GM04504 (cell line): ENCODE measurements at regions not wholly inside any gene's neighbourhood (a gene's known extent, or its start where the extent isn't known, plus 50 kb on each side); places are given as distances from the start of the nearest gene placed in this dataset.
"Not testable (repeated sequence)": the region's sequence is repeated elsewhere in the genome, so short reads cannot be mapped to it uniquely, and the experiment has no call there.

Experiments used
- DNase-seq: peaks from one replicate; pipeline ENCODE4 v3.0.0-alpha.2; 2012; ENCODE audit warnings: low read depth

DNA sequence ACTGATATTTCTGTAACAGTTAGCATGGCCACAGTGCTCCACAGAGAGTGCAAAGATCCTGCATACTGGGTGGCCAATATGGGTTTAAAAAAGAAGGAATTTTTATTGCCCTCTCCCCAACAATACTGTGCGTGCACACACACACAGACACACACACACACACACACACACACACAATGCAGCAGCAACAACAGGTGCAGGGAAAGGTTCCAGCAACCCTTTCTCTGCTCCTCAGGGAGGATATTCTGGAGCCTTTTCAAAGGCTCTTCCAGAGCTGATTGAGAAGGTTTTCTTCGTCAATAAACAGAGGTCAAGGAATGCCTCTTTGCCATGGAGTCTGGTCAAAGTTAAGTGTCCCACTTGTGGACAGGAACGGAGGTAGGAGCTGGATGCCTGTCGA lies 84.8 kb upstream of the ZFP42 start:
- no peak for DNase-seq

DNA sequence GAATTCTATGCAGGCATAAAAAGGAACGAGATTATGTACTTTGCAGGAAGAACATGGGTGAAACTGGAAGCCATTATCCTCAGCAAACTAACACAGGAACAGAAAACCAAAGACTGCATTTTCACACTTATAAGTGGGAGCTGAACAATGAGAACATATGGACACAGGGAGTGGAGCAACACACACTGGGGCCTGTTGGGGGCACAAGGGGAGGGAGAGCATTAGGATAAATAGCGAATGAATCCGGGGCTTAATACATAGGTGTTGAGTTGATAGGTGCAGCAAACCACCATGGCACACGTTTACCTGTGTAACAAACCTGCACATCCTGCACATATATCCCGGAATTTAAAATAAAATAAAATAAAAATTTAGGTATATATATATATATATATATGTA lies 80.2 kb upstream of the ZFP42 start:
- DNase-seq = not testable (repeated sequence)

DNA sequence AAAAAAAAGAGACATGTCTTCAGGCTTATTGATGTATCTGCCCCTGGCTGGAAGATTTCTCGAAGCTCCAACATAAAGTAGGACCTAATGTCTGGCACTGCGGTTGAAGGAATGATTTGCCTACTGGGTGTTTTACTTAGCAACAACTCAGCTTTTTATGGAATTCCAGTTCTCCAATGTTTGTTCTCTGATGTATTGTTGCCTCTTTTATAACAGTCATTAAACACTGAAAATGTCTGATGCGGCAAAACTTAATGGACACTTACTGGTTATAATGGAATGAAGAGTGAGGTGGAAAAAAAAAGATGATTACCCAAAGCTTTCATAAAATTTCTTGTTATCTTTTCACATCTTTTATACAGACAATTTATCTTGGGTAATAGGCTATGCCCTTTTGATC lies 75.6 kb upstream of the ZFP42 start:
- DNase-seq = no peak

DNA sequence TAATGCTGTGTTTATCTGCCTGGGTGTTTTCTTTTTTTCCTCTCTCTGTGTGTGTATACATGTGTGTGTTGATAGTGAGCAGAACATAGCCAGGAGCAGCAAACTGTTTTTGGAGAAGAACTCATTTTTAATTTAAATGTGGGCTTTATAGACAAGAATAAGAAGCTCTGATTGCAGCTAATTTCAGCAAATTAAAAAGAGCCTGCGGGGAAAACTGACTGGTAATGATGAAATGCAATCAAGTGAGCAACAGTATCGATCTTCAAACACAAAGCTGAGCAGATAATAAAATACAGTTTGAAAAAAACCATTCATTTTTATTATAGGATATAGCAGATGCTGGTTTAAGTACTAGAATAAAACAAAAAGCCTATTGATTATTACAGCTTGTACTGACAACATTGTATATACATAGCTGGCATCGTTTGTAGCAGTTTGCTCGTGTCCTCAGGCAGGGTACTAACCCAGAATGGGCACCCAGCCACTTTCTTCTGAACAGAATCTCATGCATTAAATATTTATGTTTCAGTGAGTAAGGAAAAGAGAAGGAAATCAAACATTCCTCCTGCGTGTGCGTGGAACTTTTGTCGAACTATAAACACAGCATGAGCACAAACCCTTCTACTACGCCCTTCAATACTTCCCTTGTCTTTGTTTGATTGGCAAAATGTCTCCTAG lies 73.5 kb upstream of the ZFP42 start:
- no peak for DNase-seq

DNA sequence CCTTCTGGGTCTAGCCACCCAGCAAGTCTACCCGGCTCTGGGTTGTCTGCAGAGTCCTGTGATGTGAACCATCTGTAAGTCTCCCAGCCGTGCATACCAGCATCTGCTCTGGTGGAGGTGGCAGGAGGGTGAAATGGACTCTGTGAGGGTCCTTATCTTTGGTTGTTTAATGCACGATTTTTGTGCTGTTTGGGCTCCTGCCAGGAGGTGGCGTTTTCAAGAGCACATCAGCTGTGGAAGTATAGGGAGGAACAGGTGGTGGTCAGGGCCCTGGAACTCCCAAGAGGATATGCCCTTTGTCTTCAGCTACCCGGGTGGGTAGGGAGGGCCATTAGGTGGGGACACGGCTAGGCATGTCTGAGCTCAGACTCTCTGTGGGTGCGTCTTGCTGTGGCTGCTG lies 66.5 kb upstream of the ZFP42 start:
- DNase-seq = no peak

DNA sequence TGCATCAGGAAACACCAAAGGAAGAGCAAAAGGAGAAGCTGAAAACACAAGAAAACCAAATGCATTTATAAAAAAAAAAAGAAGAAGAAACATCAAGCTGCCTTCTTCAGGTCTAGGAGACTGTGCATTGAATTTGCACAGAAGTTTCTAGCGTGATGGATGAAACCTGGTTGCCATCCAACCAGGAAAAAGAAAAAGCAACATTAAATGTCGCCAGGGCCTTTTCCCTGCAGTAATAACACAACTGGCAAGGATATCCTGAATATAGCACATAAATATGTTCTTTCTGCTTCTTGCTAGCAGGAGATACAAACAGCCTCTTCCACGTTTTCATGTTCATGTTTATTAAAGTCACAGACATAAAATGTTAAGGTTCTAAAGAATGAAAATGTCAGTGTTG lies 60.8 kb upstream of the ZFP42 start:
- DNase-seq = no peak

DNA sequence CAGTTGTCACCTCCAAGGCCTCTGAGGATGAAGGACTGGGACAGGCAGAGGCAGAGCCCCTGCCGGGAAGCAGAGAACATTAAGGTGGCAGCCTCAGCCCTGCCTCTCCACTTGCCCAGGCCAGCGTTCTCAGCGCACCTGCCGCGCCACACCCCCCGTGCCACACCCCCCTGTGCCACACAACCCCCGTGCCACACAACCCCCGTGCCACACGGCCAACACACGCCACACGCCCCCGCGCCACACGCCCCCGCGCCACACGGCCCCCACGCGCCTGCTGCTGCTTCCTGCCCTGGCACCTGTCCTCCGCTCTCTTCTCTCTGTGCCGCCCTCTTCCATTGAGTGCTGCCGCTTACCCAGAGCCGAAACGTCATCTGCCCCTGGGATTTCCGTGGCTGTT lies 58.0 kb upstream of the ZFP42 start:
- DNase-seq = no peak

DNA sequence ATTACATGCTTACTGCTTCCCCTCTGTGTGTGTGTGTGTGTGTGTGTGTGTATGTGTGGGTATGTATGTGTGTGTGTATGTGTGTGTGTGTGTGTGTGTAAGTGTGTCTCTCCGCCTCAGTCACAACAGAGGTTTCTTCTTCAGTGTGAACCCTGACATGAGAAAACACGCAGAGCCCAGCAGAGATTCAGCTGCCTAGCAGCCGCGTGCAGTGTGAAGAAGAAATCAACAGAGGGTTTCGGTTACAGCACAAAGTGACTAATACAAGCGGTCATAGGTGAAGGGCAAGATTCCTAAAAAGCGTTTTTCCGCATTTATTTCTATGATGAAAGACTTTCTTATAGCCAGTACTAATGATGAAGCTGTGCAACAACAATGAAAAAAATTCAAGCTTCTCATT lies 55.3 kb upstream of the ZFP42 start:
- no peak for DNase-seq

DNA sequence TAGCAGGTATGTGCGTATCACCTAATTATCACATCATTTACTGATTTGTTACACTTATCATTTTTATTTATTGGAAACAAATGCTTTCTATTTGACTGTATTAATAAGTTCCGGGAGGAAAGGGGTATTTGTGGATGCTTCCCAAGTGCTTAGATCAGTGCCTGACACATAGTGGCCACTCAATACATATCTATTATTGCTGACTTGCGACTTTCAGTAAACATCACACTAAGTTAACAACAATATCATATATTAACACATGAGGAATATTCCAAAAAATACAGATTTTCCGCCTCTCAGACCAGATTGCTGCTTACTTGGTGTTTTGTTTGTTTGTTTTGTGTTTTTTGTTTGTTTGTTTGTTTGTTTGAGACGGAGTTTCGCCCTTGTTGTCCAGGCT lies 52.6 kb upstream of the ZFP42 start:
- DNase-seq = no peak

DNA sequence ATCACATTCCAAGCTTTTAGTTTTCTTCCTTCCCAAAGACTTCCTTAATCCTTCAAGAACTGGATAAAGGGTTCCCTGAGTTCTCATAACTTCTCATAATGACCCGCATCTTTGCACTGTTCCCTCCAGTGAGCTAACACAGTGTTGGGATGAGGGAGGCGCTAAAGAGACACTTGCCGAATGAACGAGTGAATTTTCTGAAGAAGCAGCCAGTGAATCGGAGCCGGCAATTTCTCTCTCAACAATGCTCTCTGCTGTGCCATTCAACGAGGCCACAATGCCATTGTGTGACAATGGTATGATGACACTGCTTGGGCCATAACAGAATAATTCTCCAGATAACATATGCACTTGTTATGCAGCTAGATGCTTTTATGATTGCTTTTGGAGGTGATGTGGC lies 51.4 kb upstream of the ZFP42 start:
- no peak for DNase-seq
